ENCODE measurements at regions not wholly inside any gene's neighbourhood (a gene's known extent, or its start where the extent isn't known, plus 50 kb on each side); places are given as distances from the start of the nearest gene placed in this dataset.

GRCh38 chr5:122599000-122599399 lies 175.9 kb upstream of the SNX2 start:
- Histone ChIP-seq H3K4me1 (ENCODE audit: control insufficient read depth in 1 of 2, insufficient read depth in 2 of 2, low read length in 2 of 2) (no peaks in the 10 kb centered on the region), H3K4me2 (ENCODE audit: low read length) (no peak overlapping the region), H3K79me2 (ENCODE audit: insufficient read depth, low read length) (no peaks in the 10 kb centered on the region), H3K9me2 (ENCODE audit: insufficient read depth) (no peaks in the 10 kb centered on the region), H2AFZ (ENCODE audit: low read depth, low read length, poor library complexity, severe bottlenecking) (no peak overlapping the region), H3K36me3 (ENCODE audit: control insufficient read depth in 1 of 2, insufficient read depth in 2 of 2, low read length in 2 of 2) (no peaks in the 10 kb centered on the region), H3K9ac (ENCODE audit: low read length) (no peak overlapping the region), H3K9me3 (ENCODE audit: control insufficient read depth in 1 of 2, insufficient read depth in 1 of 2, low read depth in 1 of 2, low read length in 2 of 2) (no peaks in the 10 kb centered on the region), H3K27me3 (ENCODE audit: insufficient read depth, low read length) (no peaks in the 10 kb centered on the region), H4K20me1 (ENCODE audit: insufficient read depth) (no peaks in the 10 kb centered on the region), H3K4me3 (replicated peaks in 1 of 2; ENCODE audit: low read depth in 1 of 2, low read length in 2 of 2) (no peak overlapping the region), H3K27ac (ENCODE audit: low read depth, low read length) (no peak overlapping the region)
- POLR2A ChIA-PET: no interaction called here
- TF ChIP-seq REST (IDR thresholded peaks at IDR 0.05; ENCODE audit: low read depth): no peak
- no peak for TF ChIP-seq YY1 (IDR thresholded peaks at IDR 0.05; ENCODE audit: extremely low read depth, insufficient replicate concordance, low read depth, low read length)
- no peak for TF ChIP-seq TCF7L2 (IDR thresholded peaks at IDR 0.05; ENCODE audit: borderline replicate concordance, extremely low read depth, insufficient read depth, insufficient read length)
- no peak for TF ChIP-seq POLR2A (IDR thresholded peaks at IDR 0.05; ENCODE audit: borderline replicate concordance, extremely low read depth, insufficient read depth, insufficient read length)
- TF ChIP-seq JUND (IDR thresholded peaks at IDR 0.05): no peak
- TF ChIP-seq SRF (IDR thresholded peaks at IDR 0.05; ENCODE audit: low read depth): no peak
- TF ChIP-seq EGR1 (IDR thresholded peaks at IDR 0.05; ENCODE audit: low read depth): no peak
- TF ChIP-seq FOSL1 (IDR thresholded peaks at IDR 0.05; ENCODE audit: low read depth): no peak
- TF ChIP-seq MAX (IDR thresholded peaks at IDR 0.05): no peak
- no peak for TF ChIP-seq ELF1 (IDR thresholded peaks at IDR 0.05; ENCODE audit: borderline replicate concordance, low read depth)
- TF ChIP-seq RAD21 (IDR thresholded peaks at IDR 0.05; ENCODE audit: low read depth): no peak
- TF ChIP-seq EZH2phosphoT487 (IDR thresholded peaks at IDR 0.05; ENCODE audit: borderline replicate concordance): no peak
- DNase-seq (ENCODE audit: low read depth, low spot score) (no peak), ATAC-seq (no peak)
- intact Hi-C loops (cut with micrococcal nuclease): no loop called here
- CTCF ChIA-PET: no interaction called here
- RAD21 ChIA-PET (ENCODE audit: low non-redundant PET in 1 of 2, low total read pairs in 2 of 2, uncharacterized antibody in 2 of 2, unreplicated experiment in 2 of 2): no interaction called here
- no TSS peak for BruUV-seq (replicated peaks)
